ENCODE measurements at regions not wholly inside any gene's neighbourhood (a gene's known extent, or its start where the extent isn't known, plus 50 kb on each side); places are given as distances from the start of the nearest gene placed in this dataset.
"Not testable (repeated sequence)": the region's sequence is repeated elsewhere in the genome, so short reads cannot be mapped to it uniquely, and the experiment has no call there.

- no peak for DNase-seq
Observed at GRCh38 chr6:115016593-115016992, 673.8 kb upstream of the HS3ST5 start.

- DNase-seq: no peak
Observed at GRCh38 chr6:115004982-115005381, 662.2 kb upstream of the HS3ST5 start.

GRCh38 chr6:115004204-115004603 is 661.4 kb upstream of the HS3ST5 start:
- DNase-seq: no peak

- DNase-seq: no peak
Observed at GRCh38 chr6:115001731-115002350, 659.0 kb upstream of the HS3ST5 start.

GRCh38 chr6:115000736-115001135 is 657.9 kb upstream of the HS3ST5 start:
- no peak for DNase-seq

GRCh38 chr6:114998492-114998891 is 655.7 kb upstream of the HS3ST5 start:
- no peak for DNase-seq

GRCh38 chr6:114997813-114998292 is 655.0 kb upstream of the HS3ST5 start:
- DNase-seq: no peak

- no peak for DNase-seq
Observed at GRCh38 chr6:114995526-114995925, 652.7 kb upstream of the HS3ST5 start.

GRCh38 chr6:114989279-114989964 is 646.6 kb upstream of the HS3ST5 start:
- no peak for DNase-seq

GRCh38 chr6:114987281-114987680 is 644.5 kb upstream of the HS3ST5 start:
- DNase-seq: no peak

- no peak for DNase-seq
Observed at GRCh38 chr6:114955363-114955762, 612.5 kb upstream of the HS3ST5 start.

GRCh38 chr6:114952229-114952628 is 609.4 kb upstream of the HS3ST5 start:
- no peak for DNase-seq

- DNase-seq: no peak
Observed at GRCh38 chr6:114945392-114945791, 602.6 kb upstream of the HS3ST5 start.

- no peak for DNase-seq
Observed at GRCh38 chr6:114941078-114941477, 598.3 kb upstream of the HS3ST5 start.

- no peak for DNase-seq
Observed at GRCh38 chr6:114940181-114940580, 597.4 kb upstream of the HS3ST5 start.

- DNase-seq: no peak
Observed at GRCh38 chr6:114939630-114940029, 596.8 kb upstream of the HS3ST5 start.

- no peak for DNase-seq
Observed at GRCh38 chr6:114936080-114936479, 593.3 kb upstream of the HS3ST5 start.

- no peak for DNase-seq
Observed at GRCh38 chr6:114934079-114934478, 591.3 kb upstream of the HS3ST5 start.

GRCh38 chr6:114928731-114929130 is 585.9 kb upstream of the HS3ST5 start:
- not testable (repeated sequence) for DNase-seq

GRCh38 chr6:114906096-114906495 is 563.3 kb upstream of the HS3ST5 start:
- no peak for DNase-seq

- DNase-seq: no peak
Observed at GRCh38 chr6:114897536-114897935, 554.7 kb upstream of the HS3ST5 start.

- DNase-seq: no peak
Observed at GRCh38 chr6:114892211-114892610, 549.4 kb upstream of the HS3ST5 start.

- DNase-seq: no peak
Observed at GRCh38 chr6:114888241-114888640, 545.4 kb upstream of the HS3ST5 start.

- DNase-seq: no peak
Observed at GRCh38 chr6:114886670-114887436, 544.0 kb upstream of the HS3ST5 start.

Data from inflammatory macrophage treated with lipopolysaccharide for 1 hour (primary cell).